ENCODE measurements at regions not wholly inside any gene's neighbourhood (a gene's known extent, or its start where the extent isn't known, plus 50 kb on each side); places are given as distances from the start of the nearest gene placed in this dataset.

GRCh38 chr5:18101532-18101931 lies 467.3 kb downstream of the TAF11L14 start:
- Histone ChIP-seq H3K27ac (ENCODE audit: low read depth in 2 of 2, low read length in 2 of 2) (no peak overlapping the region), H3K9ac (ENCODE audit: low read depth in 1 of 2, low read length in 2 of 2) (no peak overlapping the region), H3K4me3 (ENCODE audit: low read length in 2 of 2) (no peak overlapping the region), H3K9me3 (ENCODE audit: control insufficient read depth in 2 of 2, low read length in 2 of 2) (no peaks in the 10 kb centered on the region), H3K4me1 (ENCODE audit: control insufficient read depth in 2 of 2, insufficient read depth in 2 of 2, low read length in 2 of 2) (no peaks in the 10 kb centered on the region), H3K36me3 (ENCODE audit: control insufficient read depth in 2 of 2, insufficient read depth in 2 of 2, low read length in 2 of 2) (no peaks in the 10 kb centered on the region), H3K27me3 (ENCODE audit: control insufficient read depth in 2 of 2, insufficient read depth in 2 of 2, low read length in 2 of 2) (no peaks in the 10 kb centered on the region)

- H3K9ac ChIP-seq (ENCODE audit: low read depth in 1 of 2, low read length in 2 of 2), result no peak overlapping the region
- no peak overlapping the region for H3K27ac ChIP-seq (ENCODE audit: low read depth in 2 of 2, low read length in 2 of 2)
- H3K4me1 ChIP-seq (ENCODE audit: control insufficient read depth in 2 of 2, insufficient read depth in 2 of 2, low read length in 2 of 2), result no peaks in the 10 kb centered on the region
- H3K4me3 ChIP-seq (ENCODE audit: low read length in 2 of 2), result no peak overlapping the region
- H3K27me3 ChIP-seq (ENCODE audit: control insufficient read depth in 2 of 2, insufficient read depth in 2 of 2, low read length in 2 of 2), result no peaks in the 10 kb centered on the region
- no peaks in the 10 kb centered on the region for H3K36me3 ChIP-seq (ENCODE audit: control insufficient read depth in 2 of 2, insufficient read depth in 2 of 2, low read length in 2 of 2)
- H3K9me3 ChIP-seq (ENCODE audit: control insufficient read depth in 2 of 2, low read length in 2 of 2), result no peaks in the 10 kb centered on the region
Measured at GRCh38 chr5:18102733-18103132, 468.5 kb downstream of the TAF11L14 start.

GRCh38 chr5:18105449-18105848 lies 471.2 kb downstream of the TAF11L14 start:
- Histone ChIP-seq H3K27me3 (ENCODE audit: control insufficient read depth in 2 of 2, insufficient read depth in 2 of 2, low read length in 2 of 2) (no peaks in the 10 kb centered on the region), H3K36me3 (ENCODE audit: control insufficient read depth in 2 of 2, insufficient read depth in 2 of 2, low read length in 2 of 2) (no peaks in the 10 kb centered on the region), H3K27ac (ENCODE audit: low read depth in 2 of 2, low read length in 2 of 2) (no peak overlapping the region), H3K4me3 (ENCODE audit: low read length in 2 of 2) (no peak overlapping the region), H3K4me1 (ENCODE audit: control insufficient read depth in 2 of 2, insufficient read depth in 2 of 2, low read length in 2 of 2) (no peaks in the 10 kb centered on the region), H3K9me3 (ENCODE audit: control insufficient read depth in 2 of 2, low read length in 2 of 2) (no peaks in the 10 kb centered on the region), H3K9ac (ENCODE audit: low read depth in 1 of 2, low read length in 2 of 2) (no peak overlapping the region)

GRCh38 chr5:18111906-18112465 lies 477.7 kb downstream of the TAF11L14 start:
- Histone ChIP-seq H3K36me3 (ENCODE audit: control insufficient read depth in 2 of 2, insufficient read depth in 2 of 2, low read length in 2 of 2) (no peaks in the 10 kb centered on the region), H3K4me1 (ENCODE audit: control insufficient read depth in 2 of 2, insufficient read depth in 2 of 2, low read length in 2 of 2) (no peaks in the 10 kb centered on the region), H3K27ac (ENCODE audit: low read depth in 2 of 2, low read length in 2 of 2) (no peak overlapping the region), H3K9ac (ENCODE audit: low read depth in 1 of 2, low read length in 2 of 2) (no peak overlapping the region), H3K9me3 (ENCODE audit: control insufficient read depth in 2 of 2, low read length in 2 of 2) (no peaks in the 10 kb centered on the region), H3K4me3 (ENCODE audit: low read length in 2 of 2) (no peak overlapping the region), H3K27me3 (ENCODE audit: control insufficient read depth in 2 of 2, insufficient read depth in 2 of 2, low read length in 2 of 2) (no peaks in the 10 kb centered on the region)

GRCh38 chr5:18113721-18114120 lies 479.5 kb downstream of the TAF11L14 start:
- no peaks in the 10 kb centered on the region for H3K36me3 ChIP-seq (ENCODE audit: control insufficient read depth in 2 of 2, insufficient read depth in 2 of 2, low read length in 2 of 2)
- H3K4me1 ChIP-seq (ENCODE audit: control insufficient read depth in 2 of 2, insufficient read depth in 2 of 2, low read length in 2 of 2), result no peaks in the 10 kb centered on the region
- H3K27ac ChIP-seq (ENCODE audit: low read depth in 2 of 2, low read length in 2 of 2), result no peak overlapping the region
- no peaks in the 10 kb centered on the region for H3K9me3 ChIP-seq (ENCODE audit: control insufficient read depth in 2 of 2, low read length in 2 of 2)
- H3K27me3 ChIP-seq (ENCODE audit: control insufficient read depth in 2 of 2, insufficient read depth in 2 of 2, low read length in 2 of 2), result no peaks in the 10 kb centered on the region
- no peak overlapping the region for H3K4me3 ChIP-seq (ENCODE audit: low read length in 2 of 2)
- H3K9ac ChIP-seq (ENCODE audit: low read depth in 1 of 2, low read length in 2 of 2), result no peak overlapping the region

- Histone ChIP-seq H3K9me3 (ENCODE audit: control insufficient read depth in 2 of 2, low read length in 2 of 2) (no peaks in the 10 kb centered on the region), H3K4me1 (ENCODE audit: control insufficient read depth in 2 of 2, insufficient read depth in 2 of 2, low read length in 2 of 2) (no peaks in the 10 kb centered on the region), H3K27me3 (ENCODE audit: control insufficient read depth in 2 of 2, insufficient read depth in 2 of 2, low read length in 2 of 2) (no peaks in the 10 kb centered on the region), H3K4me3 (ENCODE audit: low read length in 2 of 2) (no peak overlapping the region), H3K9ac (ENCODE audit: low read depth in 1 of 2, low read length in 2 of 2) (no peak overlapping the region), H3K36me3 (ENCODE audit: control insufficient read depth in 2 of 2, insufficient read depth in 2 of 2, low read length in 2 of 2) (no peaks in the 10 kb centered on the region), H3K27ac (ENCODE audit: low read depth in 2 of 2, low read length in 2 of 2) (no peak overlapping the region)
Measured at GRCh38 chr5:18114151-18114757, 480.0 kb downstream of the TAF11L14 start.

GRCh38 chr5:18117968-18118367 lies 483.7 kb downstream of the TAF11L14 start:
- Histone ChIP-seq H3K9me3 (ENCODE audit: control insufficient read depth in 2 of 2, low read length in 2 of 2) (no peaks in the 10 kb centered on the region), H3K4me3 (ENCODE audit: low read length in 2 of 2) (no peak overlapping the region), H3K36me3 (ENCODE audit: control insufficient read depth in 2 of 2, insufficient read depth in 2 of 2, low read length in 2 of 2) (no peaks in the 10 kb centered on the region), H3K9ac (ENCODE audit: low read depth in 1 of 2, low read length in 2 of 2) (no peak overlapping the region), H3K27ac (ENCODE audit: low read depth in 2 of 2, low read length in 2 of 2) (no peak overlapping the region), H3K4me1 (ENCODE audit: control insufficient read depth in 2 of 2, insufficient read depth in 2 of 2, low read length in 2 of 2) (no peaks in the 10 kb centered on the region), H3K27me3 (ENCODE audit: control insufficient read depth in 2 of 2, insufficient read depth in 2 of 2, low read length in 2 of 2) (no peaks in the 10 kb centered on the region)

GRCh38 chr5:18119156-18119785 lies 485.0 kb downstream of the TAF11L14 start:
- no peaks in the 10 kb centered on the region for H3K4me1 ChIP-seq (ENCODE audit: control insufficient read depth in 2 of 2, insufficient read depth in 2 of 2, low read length in 2 of 2)
- H3K27ac ChIP-seq (ENCODE audit: low read depth in 2 of 2, low read length in 2 of 2), result no peak overlapping the region
- no peaks in the 10 kb centered on the region for H3K9me3 ChIP-seq (ENCODE audit: control insufficient read depth in 2 of 2, low read length in 2 of 2)
- no peaks in the 10 kb centered on the region for H3K27me3 ChIP-seq (ENCODE audit: control insufficient read depth in 2 of 2, insufficient read depth in 2 of 2, low read length in 2 of 2)
- no peaks in the 10 kb centered on the region for H3K36me3 ChIP-seq (ENCODE audit: control insufficient read depth in 2 of 2, insufficient read depth in 2 of 2, low read length in 2 of 2)
- H3K9ac ChIP-seq (ENCODE audit: low read depth in 1 of 2, low read length in 2 of 2), result no peak overlapping the region
- H3K4me3 ChIP-seq (ENCODE audit: low read length in 2 of 2), result no peak overlapping the region

- Histone ChIP-seq H3K36me3 (ENCODE audit: control insufficient read depth in 2 of 2, insufficient read depth in 2 of 2, low read length in 2 of 2) (no peaks in the 10 kb centered on the region), H3K9ac (ENCODE audit: low read depth in 1 of 2, low read length in 2 of 2) (no peak overlapping the region), H3K4me3 (ENCODE audit: low read length in 2 of 2) (no peak overlapping the region), H3K9me3 (ENCODE audit: control insufficient read depth in 2 of 2, low read length in 2 of 2) (no peaks in the 10 kb centered on the region), H3K27me3 (ENCODE audit: control insufficient read depth in 2 of 2, insufficient read depth in 2 of 2, low read length in 2 of 2) (no peaks in the 10 kb centered on the region), H3K4me1 (ENCODE audit: control insufficient read depth in 2 of 2, insufficient read depth in 2 of 2, low read length in 2 of 2) (no peaks in the 10 kb centered on the region), H3K27ac (ENCODE audit: low read depth in 2 of 2, low read length in 2 of 2) (no peak overlapping the region)
Measured at GRCh38 chr5:18141222-18141621, 507.0 kb downstream of the TAF11L14 start.

- no peaks in the 10 kb centered on the region for H3K36me3 ChIP-seq (ENCODE audit: control insufficient read depth in 2 of 2, insufficient read depth in 2 of 2, low read length in 2 of 2)
- no peak overlapping the region for H3K9ac ChIP-seq (ENCODE audit: low read depth in 1 of 2, low read length in 2 of 2)
- H3K27ac ChIP-seq (ENCODE audit: low read depth in 2 of 2, low read length in 2 of 2), result no peak overlapping the region
- no peaks in the 10 kb centered on the region for H3K27me3 ChIP-seq (ENCODE audit: control insufficient read depth in 2 of 2, insufficient read depth in 2 of 2, low read length in 2 of 2)
- H3K4me3 ChIP-seq (ENCODE audit: low read length in 2 of 2), result no peak overlapping the region
- H3K4me1 ChIP-seq (ENCODE audit: control insufficient read depth in 2 of 2, insufficient read depth in 2 of 2, low read length in 2 of 2), result no peaks in the 10 kb centered on the region
- no peaks in the 10 kb centered on the region for H3K9me3 ChIP-seq (ENCODE audit: control insufficient read depth in 2 of 2, low read length in 2 of 2)
Measured at GRCh38 chr5:18142831-18143230, 508.6 kb downstream of the TAF11L14 start.
